ENCODE measurements at regions not wholly inside any gene's neighbourhood (a gene's known extent, or its start where the extent isn't known, plus 50 kb on each side); places are given as distances from the start of the nearest gene placed in this dataset.

- no peak overlapping the region for H3K4me3 ChIP-seq (ENCODE audit: low read depth, low read length)
- TF ChIP-seq, protein P1, sequence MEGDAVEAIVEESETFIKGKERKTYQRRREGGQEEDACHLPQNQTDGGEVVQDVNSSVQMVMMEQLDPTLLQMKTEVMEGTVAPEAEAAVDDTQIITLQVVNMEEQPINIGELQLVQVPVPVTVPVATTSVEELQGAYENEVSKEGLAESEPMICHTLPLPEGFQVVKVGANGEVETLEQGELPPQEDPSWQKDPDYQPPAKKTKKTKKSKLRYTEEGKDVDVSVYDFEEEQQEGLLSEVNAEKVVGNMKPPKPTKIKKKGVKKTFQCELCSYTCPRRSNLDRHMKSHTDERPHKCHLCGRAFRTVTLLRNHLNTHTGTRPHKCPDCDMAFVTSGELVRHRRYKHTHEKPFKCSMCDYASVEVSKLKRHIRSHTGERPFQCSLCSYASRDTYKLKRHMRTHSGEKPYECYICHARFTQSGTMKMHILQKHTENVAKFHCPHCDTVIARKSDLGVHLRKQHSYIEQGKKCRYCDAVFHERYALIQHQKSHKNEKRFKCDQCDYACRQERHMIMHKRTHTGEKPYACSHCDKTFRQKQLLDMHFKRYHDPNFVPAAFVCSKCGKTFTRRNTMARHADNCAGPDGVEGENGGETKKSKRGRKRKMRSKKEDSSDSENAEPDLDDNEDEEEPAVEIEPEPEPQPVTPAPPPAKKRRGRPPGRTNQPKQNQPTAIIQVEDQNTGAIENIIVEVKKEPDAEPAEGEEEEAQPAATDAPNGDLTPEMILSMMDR (IDR thresholded peaks at IDR 0.05; ENCODE audit: insufficient read depth, low read length), result no peak
- DNase-seq (ENCODE audit: low read depth), result no peak
These were observed 155.6 kb upstream of the MGAT5 start for GRCh38 chr2:134098321-134098720.

GRCh38 chr2:134099273-134099672, 154.6 kb upstream of the MGAT5 start:
- TF ChIP-seq, protein P1 (IDR thresholded peaks at IDR 0.05; ENCODE audit: insufficient read depth, low read length), result no peak
- H3K4me3 ChIP-seq (ENCODE audit: low read depth, low read length), result no peak overlapping the region
- DNase-seq (ENCODE audit: low read depth), result no peak

DNA sequence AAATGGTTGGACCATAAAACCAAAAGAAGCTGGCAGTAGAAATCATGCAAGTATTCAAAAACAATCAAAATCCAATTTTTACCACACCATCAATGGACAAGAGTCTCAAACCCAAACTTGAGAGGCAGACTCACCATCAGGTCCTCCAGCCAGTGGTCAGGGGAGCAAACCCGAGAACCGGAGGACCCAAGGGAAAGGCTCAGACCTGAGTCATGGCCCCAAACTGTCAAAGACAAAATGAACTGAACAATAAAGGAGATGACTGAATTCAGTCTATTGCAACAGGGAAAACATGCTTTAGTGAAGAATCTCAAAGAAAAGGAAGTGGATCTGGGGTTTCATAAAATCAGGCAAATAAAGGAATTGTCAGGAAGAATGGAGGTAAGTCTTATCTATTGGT, 150.7 kb upstream of the MGAT5 start:
- TF ChIP-seq, protein P1 (IDR thresholded peaks at IDR 0.05; ENCODE audit: insufficient read depth, low read length), result no peak
- H3K4me3 ChIP-seq (ENCODE audit: low read depth, low read length), result no peak overlapping the region
- no peak for DNase-seq (ENCODE audit: low read depth)

DNA sequence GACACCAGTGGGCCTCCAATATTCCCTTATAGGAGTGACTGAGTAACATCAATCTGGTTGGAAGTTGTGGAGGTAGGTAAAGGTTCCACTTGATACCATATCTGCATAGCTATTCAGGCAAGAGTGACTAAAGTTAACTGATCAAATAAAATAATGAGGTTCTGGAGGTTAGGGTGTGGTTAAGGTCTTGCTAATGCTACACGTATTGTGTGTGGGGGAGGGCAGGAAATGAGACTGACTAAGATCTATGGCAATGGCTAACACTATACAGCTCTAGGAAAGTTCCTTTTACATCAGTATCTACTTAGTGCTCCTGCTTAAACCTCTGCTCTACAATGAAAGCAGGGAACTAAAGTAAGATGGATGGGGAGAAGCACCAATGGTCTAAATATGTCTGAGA, 149.1 kb upstream of the MGAT5 start:
- H3K4me3 ChIP-seq (ENCODE audit: low read depth, low read length), result no peak overlapping the region
- DNase-seq (ENCODE audit: low read depth), result no peak
- TF ChIP-seq, protein P1 (IDR thresholded peaks at IDR 0.05; ENCODE audit: insufficient read depth, low read length), result no peak

- DNase-seq (ENCODE audit: low read depth), result no peak
- no peak overlapping the region for H3K4me3 ChIP-seq (ENCODE audit: low read depth, low read length)
- TF ChIP-seq, protein P1 (IDR thresholded peaks at IDR 0.05; ENCODE audit: insufficient read depth, low read length), result no peak
These were observed 146.5 kb upstream of the MGAT5 start for GRCh38 chr2:134107402-134107801.

DNA sequence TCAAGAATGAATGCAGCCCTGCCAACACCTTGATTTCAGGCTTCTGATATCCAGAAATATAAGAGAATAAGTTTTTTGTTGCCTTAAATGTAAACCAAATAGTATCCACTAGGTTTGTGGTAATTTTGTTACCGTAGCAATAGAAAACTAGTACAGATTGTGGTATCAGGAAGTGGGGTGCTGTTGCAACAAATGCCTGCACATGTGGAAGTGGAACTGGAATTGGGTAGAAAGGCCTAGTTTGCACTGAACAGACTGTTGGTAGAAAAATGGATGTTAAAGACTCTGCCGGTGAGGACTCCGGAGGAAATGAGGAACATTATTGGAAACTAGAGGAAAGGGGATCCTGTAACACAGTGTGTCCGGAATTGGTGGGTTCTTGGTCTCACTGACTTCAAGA, 145.8 kb upstream of the MGAT5 start:
- no peak overlapping the region for H3K4me3 ChIP-seq (ENCODE audit: low read depth, low read length)
- no peak for DNase-seq (ENCODE audit: low read depth)
- TF ChIP-seq, protein P1 (IDR thresholded peaks at IDR 0.05; ENCODE audit: insufficient read depth, low read length), result no peak

DNA sequence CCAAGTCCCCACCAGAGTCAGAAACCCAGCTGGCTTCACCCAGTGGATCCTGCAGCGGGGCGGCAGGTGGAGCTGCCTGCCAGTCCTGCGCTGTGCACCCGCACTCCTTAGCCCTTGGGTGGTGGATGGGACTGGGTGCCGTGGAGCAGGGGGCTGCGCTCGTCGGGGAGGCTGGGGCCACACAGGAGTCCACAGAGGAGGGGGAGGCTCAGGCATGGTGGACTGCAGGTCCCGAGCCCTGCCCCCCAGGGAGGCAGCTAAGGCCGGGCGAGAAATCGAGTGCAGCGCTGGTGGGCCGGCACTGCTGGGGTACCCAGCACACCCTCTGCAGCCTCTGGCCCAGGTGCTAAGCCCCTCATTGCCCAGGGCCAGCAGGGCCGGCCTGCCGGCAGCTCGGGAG, 144.6 kb upstream of the MGAT5 start:
- TF ChIP-seq, protein P1 (IDR thresholded peaks at IDR 0.05; ENCODE audit: insufficient read depth, low read length), result no peak
- no peak for DNase-seq (ENCODE audit: low read depth)
- no peak overlapping the region for H3K4me3 ChIP-seq (ENCODE audit: low read depth, low read length)
